SH-SY5Y (cell line): ENCODE measurements at regions not wholly inside any gene's neighbourhood (a gene's known extent, or its start where the extent isn't known, plus 50 kb on each side); places are given as distances from the start of the nearest gene placed in this dataset.

Experiments used
- GATA2 ChIP-seq: IDR thresholded peaks from 2 replicates; pipeline ENCODE4 v1.6.1; 2011; ENCODE audit warnings: mild to moderate bottlenecking, low read depth, low read length
- GATA3 ChIP-seq: IDR thresholded peaks from 2 replicates; pipeline ENCODE4 v1.6.1; 2011; ENCODE audit warnings: low read depth, mild to moderate bottlenecking, low read length, moderate library complexity

DNA sequence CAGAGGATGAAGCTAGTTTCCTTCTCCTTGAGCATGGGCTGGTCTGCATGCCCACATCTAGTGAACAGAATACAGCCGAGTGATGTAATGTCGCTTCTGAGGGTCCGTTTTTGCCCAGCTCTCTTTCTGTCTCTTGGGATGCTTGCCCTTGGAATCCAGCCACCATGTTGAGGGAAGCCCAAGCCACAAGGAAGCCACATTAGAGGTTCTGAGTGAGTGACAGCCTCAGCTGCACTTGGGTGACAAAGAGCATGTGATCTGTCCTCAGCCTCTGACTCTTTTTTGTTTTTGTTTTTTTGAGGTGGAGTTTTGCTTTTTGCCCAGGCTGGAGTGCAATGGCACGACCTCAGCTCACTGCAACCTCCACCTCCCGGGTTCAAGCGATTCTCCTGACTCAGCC, 100.6 kb upstream of the SALL4 start:
- TF ChIP-seq GATA2 (no peak), GATA3 (no peak)
